ENCODE measurements at regions not wholly inside any gene's neighbourhood (a gene's known extent, or its start where the extent isn't known, plus 50 kb on each side); places are given as distances from the start of the nearest gene placed in this dataset.
"Not testable (repeated sequence)": the region's sequence is repeated elsewhere in the genome, so short reads cannot be mapped to it uniquely, and the experiment has no call there.

DNA sequence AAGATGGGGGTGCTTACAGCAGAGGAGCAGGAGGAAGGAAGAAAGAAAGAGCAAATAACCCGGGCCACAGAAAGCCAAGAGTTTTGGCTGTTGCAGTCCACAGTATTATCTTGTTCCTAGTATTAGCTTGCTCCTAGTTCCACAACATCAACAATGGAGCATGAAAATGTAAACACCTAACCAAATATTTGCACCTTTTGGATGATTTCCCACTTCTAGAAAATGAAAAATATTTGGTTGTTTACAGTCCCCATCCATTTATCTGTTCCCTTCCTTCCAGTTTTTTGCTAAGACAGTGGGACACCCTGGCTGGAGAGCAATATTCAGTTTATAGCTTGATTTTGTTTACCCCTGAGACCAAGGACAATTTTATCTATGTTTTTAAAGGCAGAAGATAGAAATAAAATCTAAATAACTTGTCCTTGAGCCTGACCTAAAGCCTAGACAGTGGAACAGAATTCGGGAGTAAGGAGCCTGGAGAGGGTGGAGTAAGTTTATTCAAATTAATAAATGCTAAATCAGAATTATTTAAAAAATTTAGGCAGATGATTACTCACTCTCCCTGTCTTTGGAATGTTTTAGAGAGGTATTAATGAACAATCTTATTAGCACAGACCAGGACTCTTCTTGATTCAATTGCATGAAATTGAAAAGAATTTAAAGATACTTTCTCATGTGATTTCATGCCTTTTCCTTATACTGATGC is 51.6 kb downstream of the RESF1 start:
- DNase-seq = no peak

DNA sequence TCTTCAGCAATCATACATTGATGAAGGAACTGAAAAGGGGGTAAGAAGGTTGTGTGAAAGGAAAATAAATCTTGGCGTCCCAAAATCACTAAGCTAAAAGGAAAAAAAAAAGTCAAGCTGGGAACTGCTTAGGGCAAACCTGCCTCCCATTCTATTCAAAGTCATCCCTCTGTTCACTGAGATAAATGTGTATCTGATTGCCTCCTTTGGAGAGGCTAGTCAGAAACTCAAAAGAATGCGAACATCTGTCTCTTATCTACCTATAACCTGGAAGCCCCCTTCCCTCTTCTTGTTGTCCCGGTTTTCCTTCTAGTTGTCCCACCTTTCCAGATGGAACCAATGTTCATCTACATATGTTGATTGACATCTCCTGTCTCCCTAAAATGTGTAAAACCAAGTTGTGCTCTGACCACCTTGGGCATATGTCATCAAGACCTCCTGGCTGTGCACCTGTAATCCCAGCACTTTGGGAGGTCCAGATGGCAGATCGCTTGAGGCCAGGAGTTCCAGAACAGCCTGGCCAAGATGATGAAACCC is 53.1 kb downstream of the RESF1 start:
- DNase-seq = no peak

DNA sequence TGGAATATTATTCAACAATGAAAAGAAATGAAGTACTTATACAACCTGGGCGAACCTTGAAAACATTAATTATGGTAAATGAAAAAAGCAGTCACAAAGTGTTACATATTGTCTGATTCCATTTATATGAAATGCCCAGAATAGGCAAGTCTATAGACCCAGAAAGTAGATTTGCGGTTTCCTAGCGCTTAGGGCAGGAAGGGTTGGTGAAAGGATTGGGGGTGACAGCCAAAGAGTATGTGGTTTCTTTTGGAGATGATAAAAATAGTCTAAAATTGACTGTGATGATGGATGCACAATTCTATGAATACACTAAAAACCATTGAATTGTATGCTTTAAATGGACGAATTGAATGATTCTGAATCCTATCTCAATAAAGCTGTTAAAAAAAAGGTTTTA is 55.8 kb downstream of the RESF1 start:
- no peak for DNase-seq

DNA sequence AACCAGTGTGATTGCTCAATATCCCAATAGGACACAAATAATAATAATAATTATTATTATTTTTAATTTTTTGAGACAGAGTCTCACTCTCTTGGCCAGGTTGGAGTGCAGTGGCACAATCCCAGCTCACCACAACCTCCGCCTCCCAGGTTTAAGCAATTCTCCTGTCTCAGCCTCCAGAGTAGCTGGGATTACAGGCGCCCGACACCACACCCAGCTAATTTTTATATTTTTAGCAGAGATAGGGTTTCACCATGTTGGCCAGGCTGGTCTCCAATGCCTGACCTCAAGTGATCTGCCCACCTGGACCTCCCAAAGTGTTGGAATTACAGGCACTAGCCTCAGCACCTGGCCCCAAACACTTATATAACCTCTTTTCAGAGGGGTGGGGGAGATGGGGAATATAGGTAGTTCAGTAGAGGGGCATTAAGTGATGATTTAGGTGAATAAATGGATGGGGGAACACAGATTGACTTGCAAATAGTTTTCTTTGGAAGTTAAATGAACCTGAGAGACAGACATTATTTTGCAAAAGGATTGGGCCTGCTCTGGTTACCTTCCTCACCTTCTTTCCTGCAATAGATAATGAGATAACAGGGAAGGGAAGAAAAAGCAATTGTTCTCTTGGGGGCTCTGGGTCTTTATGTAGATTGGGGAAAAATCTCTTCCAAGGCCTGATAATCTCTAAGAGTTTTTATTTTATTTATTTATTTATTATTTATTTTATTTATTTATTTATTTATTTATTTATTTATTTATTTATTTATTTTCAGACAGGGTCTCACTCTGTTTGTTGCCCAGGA is 57.7 kb downstream of the RESF1 start:
- DNase-seq = no peak

DNA sequence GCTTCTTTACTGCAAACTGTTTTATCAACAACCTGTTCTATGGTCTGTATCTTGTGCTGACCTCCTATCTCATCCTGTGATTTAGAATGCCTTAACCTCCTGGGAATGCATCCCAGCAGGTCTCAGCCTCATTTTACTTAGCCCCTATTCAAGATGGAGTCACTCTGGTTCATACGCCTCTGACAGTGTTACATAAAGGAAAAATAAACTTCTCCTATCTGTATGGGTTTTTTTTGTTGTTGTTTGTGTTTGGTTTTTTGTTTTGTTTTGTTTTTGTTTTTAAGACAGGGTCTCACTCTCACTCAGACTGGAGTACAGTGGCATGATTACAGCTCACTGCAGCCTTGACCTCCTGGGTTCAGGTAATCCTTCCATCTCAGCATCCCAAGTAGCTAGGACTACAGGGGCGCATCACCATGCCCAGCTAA is 62.1 kb downstream of the RESF1 start:
- no peak for DNase-seq

DNA sequence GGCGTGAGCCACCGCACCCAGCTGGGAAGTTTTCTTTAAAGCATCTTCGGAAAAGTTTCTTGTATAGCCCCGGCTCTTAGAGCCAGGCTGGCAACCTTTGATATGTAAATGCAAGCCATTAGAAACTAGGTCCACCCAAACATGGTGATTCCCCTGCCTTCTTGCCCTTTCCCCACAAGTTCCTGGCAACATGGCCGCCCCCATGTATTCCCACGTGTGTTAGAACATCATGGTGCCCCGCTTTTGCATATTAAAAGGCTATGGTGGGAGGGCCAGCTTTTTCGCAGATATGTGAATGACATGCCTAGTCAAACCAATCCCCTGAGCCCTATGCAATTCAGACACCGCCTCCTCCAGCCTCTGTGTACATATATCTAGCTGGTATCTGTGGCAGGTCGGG is 63.2 kb downstream of the RESF1 start:
- not testable (repeated sequence) for DNase-seq

DNA sequence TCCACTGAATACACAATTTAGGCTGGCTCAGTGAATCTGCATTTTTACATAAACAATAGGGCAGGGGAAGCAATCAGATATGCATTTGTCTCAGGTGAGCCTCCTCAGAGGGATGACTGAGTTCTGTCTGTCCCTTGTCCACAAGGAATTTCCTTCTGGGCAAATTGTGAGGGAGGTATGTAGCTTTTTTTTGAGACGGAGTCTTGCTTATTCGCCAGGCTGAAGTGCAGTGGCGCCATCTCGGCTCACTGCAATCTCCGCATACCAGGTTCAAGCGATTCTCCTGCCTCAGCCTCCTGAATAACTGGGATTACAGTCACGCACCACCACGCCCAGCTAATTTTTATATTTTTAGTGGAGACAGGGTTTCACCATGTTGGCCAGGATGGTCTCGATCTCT is 64.6 kb downstream of the RESF1 start:
- DNase-seq = not testable (repeated sequence)

DNA sequence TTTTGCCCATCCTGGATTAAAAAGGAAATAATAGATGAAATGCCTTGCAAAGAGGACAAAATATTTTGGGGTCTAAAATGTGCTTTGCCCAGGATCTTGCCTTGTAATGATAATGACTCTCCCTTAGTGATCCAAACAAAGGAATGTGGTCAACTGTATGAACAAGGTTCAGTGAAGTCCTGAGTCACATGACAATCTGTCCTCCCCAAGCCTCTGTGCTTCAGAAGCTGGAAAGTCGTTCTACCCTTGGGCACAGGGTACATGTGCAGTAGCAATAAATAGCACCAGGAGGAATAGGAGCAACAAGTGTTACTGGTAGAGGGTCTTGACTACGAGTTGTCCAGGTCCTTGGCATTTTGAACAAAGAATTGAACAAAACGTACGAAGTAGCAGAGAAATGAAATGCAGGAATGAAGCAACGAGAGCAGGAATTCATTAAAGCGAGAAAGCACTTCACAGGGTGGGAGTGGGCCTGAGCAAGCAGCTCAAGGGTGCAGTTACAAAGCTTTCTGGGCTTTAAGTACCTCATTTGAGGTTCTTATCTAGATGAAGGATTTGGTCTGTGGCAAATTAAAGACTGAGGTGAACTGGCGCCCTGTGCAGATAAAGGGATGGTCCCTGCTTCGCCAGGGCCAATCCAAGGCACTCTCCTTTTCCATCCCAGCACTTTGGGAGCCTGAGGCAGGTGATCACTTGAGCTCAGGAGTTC is 65.8 kb downstream of the RESF1 start:
- no peak for DNase-seq

DNA sequence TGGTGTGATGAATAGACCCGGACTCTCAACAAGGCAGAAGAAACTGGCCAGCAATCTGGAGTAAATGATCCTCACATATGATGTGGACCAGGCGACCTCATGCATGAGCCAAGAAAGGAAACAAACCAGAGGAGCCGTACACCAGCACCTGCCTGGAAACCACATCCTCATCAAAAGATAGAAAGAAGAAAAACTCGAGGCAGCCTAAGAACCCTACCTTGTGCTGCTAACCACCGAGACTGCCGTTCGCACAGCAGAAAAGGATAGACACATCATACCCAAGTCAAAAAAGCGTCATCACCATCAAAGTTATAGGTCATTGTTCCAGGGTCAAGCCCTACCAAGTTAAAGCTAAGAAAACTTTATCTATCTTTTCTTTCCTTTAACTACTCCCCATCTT is 66.7 kb downstream of the RESF1 start:
- peak; percentile 18 for DNase-seq

DNA sequence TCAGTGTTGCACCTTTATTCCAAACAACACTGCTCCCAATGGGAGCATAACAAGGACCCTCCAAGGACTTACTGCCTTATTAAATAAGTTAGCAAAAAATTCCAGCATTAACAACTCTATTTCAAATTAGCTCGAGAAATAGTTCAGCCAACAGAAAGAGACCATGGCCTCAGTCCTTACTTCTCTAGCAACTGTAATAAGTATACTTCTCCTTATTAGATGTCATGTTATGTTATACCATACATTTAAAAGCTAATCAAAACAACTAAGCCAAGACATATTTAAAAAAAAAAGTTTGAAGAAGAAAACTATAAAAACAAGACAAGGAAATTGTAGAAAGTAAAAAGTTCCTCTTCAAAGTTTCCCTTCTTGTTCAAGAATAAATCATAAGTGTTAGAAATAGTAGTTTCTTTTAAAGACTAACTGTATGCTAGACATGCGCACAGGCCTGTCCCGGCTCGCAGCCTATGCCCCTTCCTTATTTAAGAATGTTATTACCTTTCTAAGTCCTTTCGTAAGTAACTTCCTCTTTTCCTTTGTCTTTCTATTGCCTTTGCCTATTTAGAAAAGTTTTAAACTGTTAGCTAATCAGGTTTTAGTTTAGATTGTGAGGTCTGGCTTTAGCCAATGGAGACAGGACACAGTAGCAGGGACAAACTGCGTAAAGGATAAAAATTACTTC is 68.6 kb downstream of the RESF1 start:
- no peak for DNase-seq

DNA sequence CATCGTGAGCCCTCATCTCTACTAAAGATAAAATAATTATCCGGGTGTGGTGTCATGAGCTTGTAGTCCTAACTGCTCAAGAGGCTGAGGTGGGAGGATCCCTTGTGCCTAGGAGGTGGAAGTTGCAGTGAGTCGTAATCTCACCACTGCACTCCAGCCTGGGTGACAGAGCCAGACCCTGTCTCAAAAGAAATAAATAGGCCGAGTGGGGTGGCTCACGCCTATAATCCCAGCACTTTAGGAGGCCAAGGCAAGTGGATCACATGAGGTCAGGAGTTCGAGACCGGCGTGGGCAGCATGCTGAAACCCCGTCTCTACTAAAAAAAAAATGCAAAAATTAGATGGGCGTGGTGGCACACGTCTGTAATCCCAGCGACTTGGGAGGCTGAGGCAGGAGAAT is 70.9 kb downstream of the RESF1 start:
- DNase-seq = no peak

DNA sequence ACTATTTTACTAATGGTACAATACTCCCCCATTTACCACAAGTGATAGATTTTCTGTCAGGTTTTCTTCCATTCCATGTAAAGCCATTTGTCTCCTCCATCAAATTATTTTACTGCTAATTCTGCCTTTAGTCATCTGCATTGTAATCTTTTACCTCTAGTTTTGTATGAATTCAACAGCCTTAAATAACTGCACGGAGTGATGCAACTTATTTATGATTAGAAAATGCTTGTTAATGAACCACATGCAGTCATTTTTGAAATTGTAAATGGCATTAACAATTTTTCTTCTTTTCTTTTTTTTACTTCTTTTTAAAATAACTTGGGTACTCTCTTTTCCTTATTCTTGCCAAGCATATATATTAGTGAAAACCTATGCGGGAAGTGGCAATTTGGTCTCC is 71.5 kb downstream of the RESF1 start:
- no peak for DNase-seq

DNA sequence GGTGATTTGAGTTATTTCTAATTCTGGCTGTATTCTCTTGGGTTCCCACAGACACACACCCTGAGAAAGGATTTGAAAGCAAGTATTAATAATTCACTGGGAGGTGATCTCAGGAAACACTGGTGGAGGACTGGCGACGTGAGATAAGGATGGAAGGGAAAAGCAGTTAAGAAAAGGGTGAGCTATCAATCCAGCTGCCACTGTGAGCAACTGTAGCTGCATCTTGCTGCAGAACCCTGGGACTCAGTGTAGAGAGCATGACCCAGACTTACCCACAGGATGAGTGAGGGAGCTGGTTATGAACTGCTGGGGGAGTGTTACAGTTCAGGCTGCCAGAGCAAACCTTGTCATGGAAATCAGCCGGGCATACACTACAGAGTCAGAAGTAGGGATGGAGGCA is 71.9 kb downstream of the RESF1 start:
- DNase-seq = no peak

DNA sequence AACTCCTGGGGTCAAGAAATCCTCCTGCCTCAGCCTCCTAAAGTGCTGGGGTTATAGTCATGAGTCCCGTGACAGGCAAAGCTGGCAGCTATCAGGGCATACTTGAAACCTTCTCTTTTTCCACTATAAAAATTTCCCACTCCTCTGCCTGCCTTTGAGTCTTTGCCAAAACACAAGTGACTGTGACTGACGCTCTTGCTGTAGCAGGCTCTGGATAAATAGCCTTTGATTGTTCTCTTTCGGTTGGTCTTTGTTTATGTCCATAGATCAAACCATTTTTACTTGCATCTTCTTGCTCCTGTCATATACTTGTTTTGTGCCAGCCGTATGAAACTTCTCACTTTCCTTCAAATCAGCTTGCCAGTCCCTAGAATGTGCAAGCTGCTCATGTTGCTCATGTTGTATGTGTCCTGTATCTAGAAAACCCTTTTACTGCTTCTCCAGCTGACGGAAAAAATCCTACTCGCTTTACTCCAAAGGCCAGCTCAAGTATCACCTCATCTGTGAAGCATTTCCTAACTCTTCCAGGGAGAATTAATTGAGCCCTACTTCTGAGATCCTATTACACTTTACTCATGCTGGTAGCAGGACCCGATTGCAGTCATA is 73.1 kb downstream of the RESF1 start:
- no peak for DNase-seq

DNA sequence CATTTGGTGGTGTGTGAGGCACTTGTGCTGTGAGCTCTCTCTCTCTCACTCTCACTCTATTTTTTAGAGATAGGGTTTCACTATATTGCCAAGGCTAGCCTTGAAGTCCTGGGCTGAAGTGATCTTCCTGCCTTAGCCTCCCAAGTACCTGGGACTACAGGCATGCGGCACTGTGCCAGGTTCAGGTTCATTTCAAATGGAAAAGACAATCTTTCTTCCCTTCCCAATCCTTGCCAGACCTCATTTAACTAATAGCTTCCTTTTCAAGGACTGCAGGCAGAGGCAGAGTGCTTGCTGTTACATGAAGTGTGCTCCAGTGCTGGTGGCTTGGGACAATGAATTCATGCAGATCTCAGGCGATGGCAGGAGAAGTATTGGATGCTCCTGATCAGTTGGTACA is 73.2 kb upstream of the BICD1 start:
- no peak for DNase-seq

DNA sequence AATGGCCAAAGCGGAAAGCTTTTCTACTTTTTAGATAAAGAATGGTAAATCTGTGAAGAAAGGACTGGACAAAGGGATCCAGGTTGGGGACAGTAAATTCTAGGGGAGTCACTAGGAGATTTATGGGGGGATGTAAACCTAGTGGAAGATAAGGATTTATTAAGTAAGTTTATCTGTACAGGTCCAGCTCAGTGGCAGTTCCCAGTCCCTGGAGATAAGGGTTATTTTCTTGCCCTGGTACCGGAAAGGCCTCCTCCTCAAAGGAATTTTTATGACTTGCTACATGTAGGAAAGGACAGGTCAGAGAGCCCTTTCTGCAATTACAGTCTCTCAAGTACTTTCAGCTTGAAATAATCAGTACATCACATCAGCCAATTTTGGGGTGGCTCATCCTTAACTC is 72.6 kb upstream of the BICD1 start:
- DNase-seq = no peak

DNA sequence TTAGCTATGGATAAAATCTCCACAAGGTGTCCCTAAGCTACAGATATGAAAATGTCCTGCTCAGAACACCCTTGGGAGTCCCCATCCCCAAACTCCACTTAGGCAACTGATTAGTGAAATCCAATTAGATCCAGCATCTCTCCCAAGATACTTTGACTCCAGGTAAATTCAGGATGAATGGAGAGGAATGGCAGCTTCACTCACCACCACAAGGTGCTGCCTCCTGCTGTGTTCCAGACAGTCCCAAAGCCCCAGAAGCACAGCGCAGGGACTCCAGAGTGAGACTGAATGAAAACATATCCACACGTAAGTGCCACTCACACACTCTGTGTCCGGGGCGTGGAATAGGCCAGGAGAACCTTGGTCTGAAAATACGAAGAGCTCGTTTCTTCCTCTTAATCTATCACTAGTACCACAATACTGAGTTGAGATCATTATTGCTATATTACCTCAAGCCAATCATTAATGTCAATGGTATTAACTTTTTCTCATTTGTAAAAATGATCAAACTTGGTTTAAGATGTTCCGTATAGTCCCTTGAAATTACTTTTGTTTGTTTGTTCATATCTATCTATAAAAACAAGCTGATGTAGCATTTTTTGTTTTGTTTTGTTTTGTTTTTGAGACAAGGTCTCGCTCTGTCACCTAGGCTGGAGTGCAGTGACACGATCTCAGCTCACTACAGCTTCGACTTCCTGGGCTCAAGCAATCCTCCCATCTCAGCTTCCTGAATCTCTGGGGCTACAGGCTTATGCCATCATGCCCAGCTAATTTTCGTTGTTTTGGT is 70.0 kb upstream of the BICD1 start:
- DNase-seq = no peak

DNA sequence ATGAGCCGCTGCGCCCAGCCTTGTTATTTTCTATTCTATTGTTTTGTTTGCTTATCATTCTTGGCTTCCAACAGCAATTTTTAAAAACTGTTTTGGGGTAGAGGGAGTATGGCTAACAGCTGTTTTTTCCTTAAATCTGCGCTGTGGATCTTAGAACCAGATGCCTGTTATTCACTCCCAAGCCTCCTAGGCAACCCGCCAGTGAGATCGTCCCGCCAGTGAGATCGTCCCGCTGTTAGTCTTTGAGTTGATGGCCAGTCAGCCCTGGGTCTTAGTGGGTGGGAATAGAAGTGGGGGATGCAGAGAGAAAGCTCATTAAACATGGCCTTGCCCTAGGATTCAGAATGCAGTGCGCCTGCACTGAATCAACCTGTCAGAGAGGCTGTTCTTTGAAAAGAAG is 67.3 kb upstream of the BICD1 start:
- no peak for DNase-seq

DNA sequence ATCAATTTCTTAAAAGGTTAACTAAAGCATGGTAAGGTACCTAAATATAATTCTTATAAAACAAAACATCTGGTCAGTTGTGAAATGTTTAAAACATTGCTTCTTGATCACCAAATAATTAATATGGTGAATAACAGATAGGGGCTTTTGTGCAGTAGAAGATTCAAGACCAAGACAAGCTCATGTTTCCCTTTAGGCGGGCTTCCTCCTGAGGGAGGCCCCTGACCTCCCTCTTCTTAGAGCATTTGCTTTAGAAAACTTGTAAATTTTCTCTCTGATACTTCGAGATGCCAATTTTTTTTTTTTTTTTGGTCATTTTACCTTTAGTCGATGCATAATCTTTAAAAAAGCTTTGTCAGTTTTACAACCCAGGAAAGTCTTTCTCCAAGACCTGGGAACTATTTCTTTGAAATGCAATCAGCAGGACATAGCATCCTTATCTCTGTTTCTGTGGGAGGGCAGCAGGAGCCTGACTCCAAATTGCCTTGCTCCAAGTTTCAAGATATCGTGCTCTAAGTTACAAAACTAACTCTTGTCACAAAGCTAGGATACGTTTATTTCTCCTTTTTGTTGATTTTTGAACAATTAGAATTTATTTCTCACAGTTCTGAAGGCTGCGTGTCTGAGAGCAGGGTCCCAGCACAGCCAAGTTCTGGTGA is 66.6 kb upstream of the BICD1 start:
- no peak for DNase-seq

DNA sequence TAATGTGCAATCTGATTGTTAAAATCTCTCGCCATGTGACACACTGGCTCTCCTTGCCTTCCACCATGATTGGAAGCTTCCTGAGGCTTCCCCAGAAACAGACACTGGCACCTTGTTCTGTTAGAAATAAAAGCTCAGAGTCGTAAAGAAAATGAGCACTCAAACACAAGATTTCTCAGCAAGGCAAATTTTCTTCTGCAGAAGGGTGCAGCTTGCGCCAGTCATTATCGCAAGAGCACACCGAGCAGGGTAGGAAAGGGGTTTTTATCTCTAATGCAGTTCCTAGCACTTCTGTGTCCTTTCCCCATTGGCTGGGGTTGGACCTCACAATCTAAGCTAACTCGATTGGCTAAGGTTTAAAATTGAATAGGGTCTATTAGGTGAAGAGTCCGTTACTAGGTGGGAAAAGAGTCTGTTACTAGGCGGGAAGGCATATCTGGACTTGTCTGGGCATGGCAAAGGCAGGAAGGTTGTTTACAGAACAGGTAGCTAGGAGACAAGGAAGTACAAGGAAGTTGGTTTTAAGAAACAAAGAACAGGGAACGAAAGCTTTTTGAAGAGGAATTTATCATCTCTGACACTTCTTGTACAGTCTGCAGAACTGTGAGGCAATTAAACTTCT is 62.6 kb upstream of the BICD1 start:
- DNase-seq = no peak
